ENCODE measurements at regions not wholly inside any gene's neighbourhood (a gene's known extent, or its start where the extent isn't known, plus 50 kb on each side); places are given as distances from the start of the nearest gene placed in this dataset.

GRCh38 chr14:87524011-87524410, 469.0 kb downstream of the GALC start:
- no peak for TF ChIP-seq POLR2A (IDR thresholded peaks at IDR 0.05)
- TF ChIP-seq CTCF (IDR thresholded peaks at IDR 0.05): no peak
- 86 to 88% methylated on average over 4 of the region's 4 CpGs for whole genome bisulfite sequencing, 2 donors
- intact Hi-C loops (cut with DNase I; ENCODE audit: low total_unique reads): no loop called here
- no peak overlapping the region for H3K4me3 ChIP-seq (ENCODE audit: low read depth, poor library complexity, severe bottlenecking)
- DNase-seq (ENCODE audit: low spot score in 2 of 2): no peak

- no peak overlapping the region for H3K4me3 ChIP-seq (ENCODE audit: low read depth, poor library complexity, severe bottlenecking)
- TF ChIP-seq POLR2A (IDR thresholded peaks at IDR 0.05) (no peak), CTCF (IDR thresholded peaks at IDR 0.05) (no peak)
- WGBS, 2 donors: 0% methylated on average over 1 of the region's 1 CpG
- no peak for DNase-seq (ENCODE audit: low spot score in 2 of 2)
- intact Hi-C loops (cut with DNase I; ENCODE audit: low total_unique reads): no loop called here
These were observed 470.4 kb downstream of the GALC start for GRCh38 chr14:87522575-87522974.

- no peak for DNase-seq (ENCODE audit: low spot score in 2 of 2)
- TF ChIP-seq CTCF (IDR thresholded peaks at IDR 0.05): no peak
- no peak for TF ChIP-seq POLR2A (IDR thresholded peaks at IDR 0.05)
- no peak overlapping the region for H3K4me3 ChIP-seq (ENCODE audit: low read depth, poor library complexity, severe bottlenecking)
- intact Hi-C loops (cut with DNase I; ENCODE audit: low total_unique reads): no loop called here
- 68 to 83% methylated on average over 1 of the region's 1 CpG for WGBS, 2 donors
These were observed 484.6 kb downstream of the GALC start for GRCh38 chr14:87508333-87508732.

- no peak for DNase-seq (ENCODE audit: low spot score in 2 of 2)
- TF ChIP-seq CTCF (IDR thresholded peaks at IDR 0.05): no peak
- no peak for TF ChIP-seq POLR2A (IDR thresholded peaks at IDR 0.05)
- H3K4me3 ChIP-seq (ENCODE audit: low read depth, poor library complexity, severe bottlenecking): no peak overlapping the region
- 69 to 81% methylated on average over 3 of the region's 3 CpGs for WGBS, 2 donors
- intact Hi-C loops (cut with DNase I; ENCODE audit: low total_unique reads): no loop called here
These were observed 489.3 kb downstream of the GALC start for GRCh38 chr14:87503711-87504110.

GRCh38 chr14:87497301-87497700, 495.7 kb downstream of the GALC start:
- no peak for TF ChIP-seq POLR2A (IDR thresholded peaks at IDR 0.05)
- no peak for TF ChIP-seq CTCF (IDR thresholded peaks at IDR 0.05)
- intact Hi-C loops (cut with DNase I; ENCODE audit: low total_unique reads): no loop called here
- WGBS, 2 donors: 71 to 78% methylated on average over 3 of the region's 3 CpGs
- no peak overlapping the region for H3K4me3 ChIP-seq (ENCODE audit: low read depth, poor library complexity, severe bottlenecking)
- no peak for DNase-seq (ENCODE audit: low spot score in 2 of 2)

GRCh38 chr14:87494010-87494409, 499.0 kb downstream of the GALC start:
- H3K4me3 ChIP-seq (ENCODE audit: low read depth, poor library complexity, severe bottlenecking): no peak overlapping the region
- DNase-seq (ENCODE audit: low spot score in 2 of 2): no peak
- intact Hi-C loops (cut with DNase I; ENCODE audit: low total_unique reads): no loop called here
- TF ChIP-seq POLR2A (IDR thresholded peaks at IDR 0.05) (no peak), CTCF (IDR thresholded peaks at IDR 0.05) (no peak)
